GM21717 (cell line): ENCODE measurements at regions not wholly inside any gene's neighbourhood (a gene's known extent, or its start where the extent isn't known, plus 50 kb on each side); places are given as distances from the start of the nearest gene placed in this dataset.

Source experiments
- ATAC-seq: cut with Tn5 transposase; IDR thresholded peaks from one replicate; pipeline ENCODE4 v1.9.1; 2021; ENCODE audit warnings: mild to moderate bottlenecking, moderate library complexity; ENCODE audit not compliant: unreplicated experiment

DNA sequence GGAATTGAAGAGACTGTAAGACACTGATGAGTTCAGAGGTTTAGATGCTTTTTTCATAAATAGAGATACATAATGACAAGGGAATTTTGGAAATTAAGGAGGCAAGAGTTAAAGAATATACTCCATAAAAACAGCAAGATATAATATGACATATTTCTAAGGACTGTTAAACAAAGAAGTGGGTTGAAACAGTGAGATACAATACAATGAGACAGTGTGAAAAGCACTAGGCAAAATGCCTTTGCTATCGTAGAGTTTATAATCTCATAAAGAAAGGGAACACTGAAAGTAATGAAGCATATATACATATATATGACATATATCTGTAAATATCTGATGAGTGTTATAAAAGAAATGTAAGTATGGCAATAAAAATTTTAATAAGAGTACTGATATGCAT, 1496.2 kb downstream of the TECRL start:
- no peak for ATAC-seq

DNA sequence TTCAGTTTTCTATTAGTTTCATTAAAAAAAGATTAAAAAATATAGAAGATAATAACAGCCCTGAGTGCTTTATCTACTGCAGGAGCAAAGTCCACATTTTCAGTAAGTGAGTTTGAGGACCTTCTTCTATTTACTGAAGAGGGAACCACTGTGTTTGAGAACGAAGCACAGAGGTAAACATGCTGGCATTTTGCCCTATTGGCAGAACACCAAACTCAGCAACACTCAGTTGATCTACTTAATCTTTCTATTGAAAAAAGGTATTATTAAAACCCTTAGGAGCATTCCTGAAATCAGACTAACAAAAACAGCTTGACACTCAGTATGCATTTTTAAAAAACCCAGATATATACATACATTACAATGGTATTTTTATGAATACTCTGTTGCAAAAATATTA, 1496.7 kb downstream of the TECRL start:
- ATAC-seq: no peak

DNA sequence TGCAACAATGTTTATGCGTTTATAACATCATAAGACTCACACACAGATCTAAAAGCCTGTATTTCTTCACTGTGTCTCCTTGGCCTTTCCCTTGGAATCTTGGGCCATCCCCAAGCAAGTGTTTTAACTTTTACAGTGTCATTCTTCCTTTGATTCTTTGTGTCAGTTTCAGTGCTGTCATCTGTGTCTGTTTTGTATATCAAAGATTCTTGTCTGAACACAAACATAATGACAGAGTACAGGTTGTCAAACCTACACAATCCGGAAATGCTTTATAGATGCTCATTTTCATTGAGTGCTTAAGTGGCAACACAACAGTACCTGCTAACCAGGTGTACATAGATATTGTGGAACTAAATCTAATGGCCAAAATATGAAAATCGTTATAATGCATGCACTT, 1500.0 kb downstream of the TECRL start:
- no peak for ATAC-seq

DNA sequence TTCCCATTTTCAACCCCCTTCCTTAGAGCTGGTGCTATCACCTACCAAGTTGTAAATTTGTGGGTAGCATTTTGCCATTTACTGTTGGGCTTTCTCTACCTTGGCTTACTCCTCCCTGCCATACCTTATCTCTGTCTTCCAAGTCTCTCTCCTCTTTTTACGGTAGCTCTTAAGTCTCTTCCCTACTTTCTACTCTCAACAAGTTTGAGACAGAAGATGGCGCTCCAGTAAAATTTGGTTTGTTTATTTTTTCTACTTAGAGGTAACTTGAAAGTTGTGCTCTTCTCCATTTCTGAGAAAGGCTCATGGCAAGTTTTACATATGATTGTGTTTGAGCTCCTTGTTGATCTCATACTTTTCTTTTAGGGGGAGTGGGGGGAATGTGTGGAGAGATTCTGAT, 1508.1 kb downstream of the TECRL start:
- no peak for ATAC-seq

DNA sequence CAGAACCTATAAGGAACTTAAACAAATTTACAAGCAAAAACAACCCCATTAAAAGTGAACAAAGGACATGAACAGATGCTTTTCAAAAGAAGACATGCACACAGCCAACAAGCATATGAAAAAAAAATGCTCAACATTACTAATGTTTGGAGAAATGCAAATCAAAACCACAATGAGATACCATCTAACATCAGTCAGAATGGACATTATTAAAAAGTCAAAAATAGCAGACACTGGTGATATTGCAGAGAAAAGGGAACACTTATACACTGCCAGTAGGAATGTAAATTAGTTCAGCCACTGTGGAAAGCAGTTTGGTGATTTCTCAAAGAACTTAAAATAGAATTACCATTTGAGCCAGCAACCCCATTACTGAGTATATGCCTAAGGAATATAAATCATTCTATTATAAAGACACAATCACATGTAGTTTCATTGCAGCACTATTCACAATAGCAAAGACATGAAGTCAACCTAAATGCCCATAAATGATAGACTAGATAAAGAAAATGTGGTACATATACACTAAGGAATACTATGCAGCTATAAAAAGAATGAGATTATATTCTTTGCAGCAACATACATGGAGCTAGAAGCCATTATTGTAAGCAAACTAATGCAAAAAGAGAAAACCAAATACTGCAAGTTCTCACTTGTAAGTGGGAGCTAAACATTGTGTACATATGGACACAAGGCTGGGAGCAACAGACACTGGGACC, 1509.4 kb downstream of the TECRL start:
- ATAC-seq: no peak

DNA sequence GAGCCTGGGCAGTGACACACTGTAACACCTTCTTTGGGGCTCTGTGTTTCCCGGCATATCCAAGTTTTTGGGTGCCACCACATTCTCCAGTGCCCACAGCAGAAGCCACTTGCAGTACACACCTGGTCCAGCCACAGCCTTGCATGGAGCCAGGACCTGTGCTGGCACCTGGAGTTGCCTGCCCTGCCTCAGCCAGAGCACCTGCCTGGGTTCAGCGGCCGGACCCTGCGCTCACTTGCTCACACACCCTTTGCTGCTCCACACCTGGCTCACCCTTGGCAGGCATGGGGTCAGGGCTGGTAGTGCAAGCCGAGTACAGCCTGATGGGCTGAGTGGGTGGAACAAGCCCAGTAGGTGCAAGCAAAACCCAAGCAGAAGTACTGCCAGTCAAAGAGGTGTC, 1511.1 kb downstream of the TECRL start:
- ATAC-seq: no peak

DNA sequence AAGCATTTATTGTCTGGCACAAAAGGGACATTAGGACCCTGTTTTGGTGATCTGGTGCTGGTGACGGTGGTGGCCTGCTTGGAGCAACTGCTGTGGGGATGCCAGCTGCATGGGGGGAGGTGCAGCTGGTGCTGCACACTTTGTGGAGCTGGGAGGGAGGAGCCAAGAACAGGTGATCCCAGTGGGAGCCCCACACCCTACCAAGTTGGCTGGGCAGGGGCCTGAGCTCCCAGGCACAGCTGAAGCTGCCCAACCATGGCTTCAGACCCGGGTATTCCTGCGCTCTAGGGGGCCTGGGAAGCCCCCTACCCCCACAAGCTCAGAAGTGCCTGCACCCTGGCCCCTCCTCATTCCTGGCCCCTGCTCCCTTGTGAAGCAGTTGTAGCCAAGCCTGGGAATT, 1512.5 kb downstream of the TECRL start:
- no peak for ATAC-seq

DNA sequence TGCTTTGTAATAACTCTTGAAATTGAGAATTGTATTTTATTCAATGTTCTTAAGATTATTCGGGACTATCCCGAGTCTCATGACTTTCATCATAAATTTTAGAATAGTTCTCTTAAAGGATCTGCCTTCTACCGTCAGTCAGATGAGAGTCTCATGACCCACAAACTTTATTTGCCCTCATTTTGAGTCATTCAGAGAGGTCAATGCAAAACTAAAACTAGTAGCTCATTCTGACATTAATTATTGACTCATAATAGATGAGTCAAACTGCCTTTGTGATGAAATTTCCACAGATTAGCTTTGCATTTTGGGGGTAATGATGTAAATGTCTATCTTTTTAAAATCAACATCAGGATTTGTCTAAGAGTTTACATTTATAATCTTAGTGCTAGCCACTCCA, 1527.3 kb downstream of the TECRL start:
- ATAC-seq: no peak

DNA sequence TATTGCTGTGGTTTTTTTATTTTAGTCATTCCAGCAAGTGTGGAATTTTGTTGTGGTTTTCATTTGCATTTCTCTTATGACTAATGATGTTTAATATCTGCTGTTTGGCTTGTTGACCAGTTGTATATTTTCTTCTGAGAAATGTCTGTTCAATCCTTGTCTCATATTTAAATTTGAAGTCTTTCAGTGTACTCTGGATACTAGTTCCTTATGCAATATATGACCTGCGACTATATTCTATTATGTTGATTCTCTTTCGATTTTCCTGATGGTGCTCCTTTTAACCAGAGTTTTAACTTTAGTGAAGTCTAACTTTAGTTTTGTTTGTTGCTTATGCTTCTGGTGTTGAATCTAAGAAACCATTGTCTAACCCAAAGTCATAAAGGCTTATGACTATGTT, 1528.0 kb downstream of the TECRL start:
- ATAC-seq: no peak

DNA sequence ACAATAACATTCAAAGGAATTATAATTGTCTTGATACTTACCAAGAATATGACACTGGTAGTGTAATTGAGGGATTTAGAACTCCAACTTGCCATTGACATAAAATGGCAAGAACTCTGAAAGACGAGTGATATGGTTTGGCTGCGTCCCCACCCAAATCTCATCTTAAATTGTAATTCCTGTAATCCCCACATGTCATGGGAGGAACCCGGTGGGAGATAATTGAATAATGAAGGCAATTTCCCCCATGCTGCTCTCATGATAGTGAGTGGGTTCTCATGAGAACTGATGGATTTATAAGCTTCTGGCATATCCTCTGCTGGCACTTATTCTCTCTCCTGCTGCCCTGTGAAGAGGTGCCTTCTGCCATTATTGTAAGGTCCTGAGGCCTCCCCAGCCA, 1536.4 kb downstream of the TECRL start:
- no peak for ATAC-seq

DNA sequence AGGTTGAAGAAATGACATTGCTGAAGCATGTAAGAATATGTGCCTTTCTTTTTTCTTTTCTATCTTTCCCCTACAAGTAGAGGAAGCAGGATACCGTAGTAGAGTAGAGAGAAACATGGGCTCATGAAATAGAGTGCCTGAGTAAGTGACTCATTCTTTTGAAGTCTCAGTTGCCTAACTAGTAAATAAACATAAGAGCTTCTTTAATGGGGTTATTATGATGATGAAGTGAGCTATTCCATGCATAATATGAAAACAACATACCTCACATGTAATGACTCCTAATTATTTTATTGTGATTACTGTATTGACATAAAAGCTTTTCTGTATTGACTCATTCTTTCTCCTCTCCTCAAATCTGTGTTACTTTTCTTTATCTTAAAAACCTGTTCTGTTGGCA, 1538.2 kb downstream of the TECRL start:
- no peak for ATAC-seq

DNA sequence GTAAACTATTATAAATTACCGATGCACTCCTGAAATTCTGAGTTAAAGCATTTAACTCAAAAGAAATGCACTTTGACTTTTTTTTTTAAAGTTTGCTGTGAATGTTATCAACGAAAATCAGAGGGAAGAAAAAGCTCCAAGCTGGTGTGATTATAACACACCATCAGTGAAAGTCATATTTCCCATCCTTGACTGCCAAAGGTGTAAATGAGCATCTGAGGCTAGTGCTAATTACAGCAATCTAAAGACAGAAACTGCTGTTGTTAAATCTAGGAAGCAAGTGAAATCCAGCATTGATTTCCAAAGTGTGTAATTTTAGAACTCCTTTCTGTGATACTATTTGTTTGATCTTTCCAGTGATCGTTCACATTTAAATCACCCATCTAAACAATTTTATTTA, 1538.8 kb downstream of the TECRL start:
- no peak for ATAC-seq

DNA sequence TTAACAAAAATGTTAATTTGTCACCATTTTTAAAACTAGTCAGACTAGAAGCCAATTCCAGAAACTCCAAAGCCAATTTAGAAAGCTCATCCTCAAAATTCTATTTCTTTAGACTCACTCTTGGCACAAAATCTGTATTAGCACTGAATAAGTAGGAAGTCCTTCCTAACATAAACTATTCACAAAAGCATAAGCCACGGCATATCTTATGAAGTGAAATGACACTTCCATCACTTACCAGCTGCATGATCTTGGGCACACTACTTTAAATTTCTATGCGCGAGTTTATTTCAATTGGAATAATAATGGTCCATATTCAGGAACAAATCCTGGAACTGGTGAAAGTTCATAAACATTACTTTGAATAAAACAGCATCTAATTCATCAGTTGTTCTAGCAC, 1544.0 kb downstream of the TECRL start:
- ATAC-seq: no peak

DNA sequence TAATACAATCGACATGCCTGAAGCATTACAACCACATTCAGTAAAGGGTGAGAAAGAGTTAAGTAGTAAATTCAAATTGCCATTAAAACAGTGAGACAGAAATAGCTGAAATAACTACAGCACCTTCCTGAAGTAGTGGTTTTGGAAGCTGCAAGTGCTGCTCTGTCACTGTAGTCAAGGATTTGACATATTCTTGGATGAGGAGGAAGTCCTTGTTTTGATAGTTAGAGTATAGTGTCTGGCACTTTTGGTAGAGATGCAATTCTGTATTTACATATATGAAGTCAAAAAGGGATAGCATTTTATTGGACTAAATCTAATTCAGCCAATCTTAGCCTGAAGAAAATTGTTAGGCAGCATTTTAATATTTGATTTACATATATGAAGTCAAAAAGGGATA, 1559.6 kb downstream of the TECRL start:
- ATAC-seq: no peak

DNA sequence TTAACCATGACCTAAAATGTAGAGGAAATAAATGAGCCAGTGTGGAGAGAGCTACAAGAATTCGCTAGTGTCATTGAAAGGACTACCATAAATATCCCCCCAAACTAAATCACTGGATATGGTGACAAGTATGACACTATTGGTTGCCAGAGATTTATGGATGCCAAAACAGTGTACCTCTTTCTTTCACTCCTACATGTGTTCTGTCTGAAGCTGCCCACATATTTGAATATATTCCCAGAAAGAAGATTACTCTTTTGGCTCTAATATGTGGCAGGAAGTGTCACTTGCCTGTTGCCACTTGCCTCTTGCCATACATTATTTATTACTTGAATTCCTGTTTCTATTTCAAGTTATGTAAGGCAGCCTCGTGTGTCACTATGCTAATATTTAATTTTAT, 1573.6 kb downstream of the TECRL start:
- no peak for ATAC-seq

DNA sequence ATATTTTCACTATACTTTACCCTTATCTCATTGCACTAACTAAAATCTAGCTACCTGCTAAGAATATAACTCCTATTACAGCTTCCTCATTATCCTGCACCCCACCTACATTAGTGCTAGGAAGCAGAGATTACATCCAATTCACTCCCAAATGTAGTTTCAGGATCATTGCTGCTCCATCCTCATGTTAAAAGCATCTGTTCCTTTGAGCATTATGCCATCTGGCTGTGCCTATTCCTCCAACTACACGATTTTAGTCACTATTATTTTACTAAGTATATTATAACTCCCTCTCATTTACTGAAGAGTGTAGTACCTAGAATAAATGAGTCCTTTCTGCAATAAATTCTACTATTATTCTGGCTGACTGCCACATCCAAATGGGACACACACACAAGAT, 1586.9 kb downstream of the TECRL start:
- ATAC-seq: no peak

DNA sequence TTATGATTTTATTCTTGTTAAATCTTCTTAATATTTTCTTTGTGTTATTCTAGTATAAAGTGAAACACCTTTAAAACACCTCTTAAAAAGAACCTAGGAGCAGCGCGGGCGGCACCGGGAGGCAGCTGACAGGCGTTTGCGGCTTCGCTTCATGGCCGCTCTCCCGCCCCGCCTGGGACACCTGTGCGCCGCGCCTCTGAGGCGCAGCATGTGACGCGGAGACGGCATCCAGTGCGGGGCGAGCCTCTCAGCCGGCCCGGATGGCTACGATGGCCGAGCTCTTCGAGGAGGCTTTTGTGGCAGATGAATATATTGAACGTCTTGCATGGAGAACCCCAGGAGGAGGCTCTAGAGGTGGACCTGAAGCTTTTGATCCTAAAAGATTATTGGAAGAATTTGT, 1592.7 kb downstream of the TECRL start:
- ATAC-seq: no peak

DNA sequence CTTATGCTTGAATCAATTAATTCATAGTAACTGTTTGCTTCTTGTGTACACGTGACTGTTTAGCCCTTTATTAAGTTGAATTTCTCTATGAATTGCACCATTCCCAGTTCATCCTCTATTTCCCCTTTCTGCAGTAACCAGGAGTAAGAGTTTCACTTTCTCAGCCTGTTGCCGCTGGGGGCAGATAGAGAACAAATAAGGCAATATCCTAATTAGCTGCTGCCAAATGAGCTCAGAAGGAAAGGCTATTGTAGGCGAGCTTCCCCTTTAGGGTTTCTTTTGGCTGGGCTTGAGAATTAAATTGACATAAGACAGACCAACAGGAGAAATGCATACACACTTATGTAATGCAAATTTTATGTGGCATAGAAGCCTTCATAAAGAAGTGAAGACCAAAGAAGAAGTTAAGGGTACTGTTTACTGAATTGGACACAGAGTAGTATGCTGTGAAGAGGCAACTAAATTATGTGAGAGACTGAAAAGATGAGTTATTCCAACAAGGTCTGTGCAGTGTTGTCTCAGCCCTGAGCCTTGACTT, 1594.7 kb downstream of the TECRL start:
- no peak for ATAC-seq

DNA sequence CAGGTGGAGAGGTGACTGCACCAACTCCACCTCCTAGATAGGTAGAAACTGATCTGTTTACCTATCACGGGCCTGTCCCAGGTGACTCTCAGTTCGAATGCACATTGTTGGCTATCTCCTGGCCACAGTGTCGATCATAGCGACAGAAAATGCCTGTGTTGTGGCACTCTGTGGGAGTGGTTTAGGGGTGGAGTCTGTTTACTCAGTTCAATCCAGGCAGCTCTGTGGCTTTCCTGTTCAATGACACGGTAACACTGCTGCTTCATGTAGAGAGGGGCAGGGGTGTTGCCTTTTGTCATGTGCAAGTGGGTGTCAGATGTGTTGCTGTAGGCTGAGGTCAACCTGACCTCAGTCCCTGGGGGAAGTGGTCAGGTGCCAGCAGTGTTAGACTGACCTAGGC, 1602.4 kb downstream of the TECRL start:
- no peak for ATAC-seq

DNA sequence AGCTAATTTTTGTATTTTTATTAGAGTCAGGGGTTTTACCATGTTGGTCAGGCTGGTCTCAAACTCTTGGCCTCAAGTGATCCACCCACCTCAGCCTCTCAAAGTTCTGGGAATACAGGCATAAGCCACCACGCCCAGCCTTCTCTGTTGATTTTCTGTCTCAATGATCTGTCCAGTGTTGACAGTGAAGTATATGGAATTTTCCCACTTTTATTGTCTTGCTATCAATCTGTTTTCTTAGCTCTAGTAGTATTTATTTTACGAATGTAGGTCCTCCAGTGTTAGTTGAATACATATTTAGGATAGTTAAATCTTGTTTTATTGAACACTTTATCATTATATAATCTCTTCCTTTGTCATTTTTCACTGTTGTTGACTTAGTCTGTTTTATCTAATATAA, 1603.9 kb downstream of the ADGRL3 start:
- no peak for ATAC-seq

DNA sequence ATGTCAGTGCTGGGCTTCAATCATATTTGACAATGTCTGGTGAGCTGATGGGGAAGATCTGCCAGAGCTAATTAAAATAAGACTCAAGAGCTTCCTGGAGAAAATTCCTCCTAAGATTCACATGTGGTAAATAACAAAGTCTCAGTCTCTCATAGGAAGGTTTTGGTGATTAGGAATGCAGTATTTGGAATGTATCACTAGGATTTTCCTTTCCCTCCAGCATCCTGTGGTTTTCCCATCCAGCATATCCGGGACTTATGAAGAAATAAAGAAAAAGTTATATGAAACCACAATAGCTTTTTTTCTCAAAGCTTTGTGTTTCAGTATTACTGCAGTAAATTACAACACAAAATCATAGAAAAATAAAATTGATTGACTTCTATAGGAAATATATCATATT, 1597.1 kb downstream of the ADGRL3 start:
- ATAC-seq: no peak

DNA sequence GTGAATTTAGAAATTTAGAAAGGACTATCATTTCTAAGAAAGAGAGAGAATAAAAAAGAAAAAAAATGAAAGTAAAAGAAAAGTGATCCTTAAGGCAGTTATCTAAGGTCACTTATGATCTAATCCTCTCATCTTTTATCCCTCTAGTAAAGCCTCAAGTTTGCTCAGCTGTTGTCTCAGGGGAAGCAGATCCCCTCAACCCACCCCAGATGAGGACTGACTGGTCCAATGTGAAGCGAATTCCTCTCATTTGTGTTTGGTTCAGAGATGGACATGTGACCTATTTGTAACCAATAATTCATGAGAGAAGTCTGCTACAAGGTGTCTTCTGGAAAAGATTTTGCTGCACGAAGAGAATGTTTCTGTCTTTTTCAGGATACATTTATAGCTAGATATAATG, 1591.3 kb downstream of the ADGRL3 start:
- ATAC-seq: no peak

DNA sequence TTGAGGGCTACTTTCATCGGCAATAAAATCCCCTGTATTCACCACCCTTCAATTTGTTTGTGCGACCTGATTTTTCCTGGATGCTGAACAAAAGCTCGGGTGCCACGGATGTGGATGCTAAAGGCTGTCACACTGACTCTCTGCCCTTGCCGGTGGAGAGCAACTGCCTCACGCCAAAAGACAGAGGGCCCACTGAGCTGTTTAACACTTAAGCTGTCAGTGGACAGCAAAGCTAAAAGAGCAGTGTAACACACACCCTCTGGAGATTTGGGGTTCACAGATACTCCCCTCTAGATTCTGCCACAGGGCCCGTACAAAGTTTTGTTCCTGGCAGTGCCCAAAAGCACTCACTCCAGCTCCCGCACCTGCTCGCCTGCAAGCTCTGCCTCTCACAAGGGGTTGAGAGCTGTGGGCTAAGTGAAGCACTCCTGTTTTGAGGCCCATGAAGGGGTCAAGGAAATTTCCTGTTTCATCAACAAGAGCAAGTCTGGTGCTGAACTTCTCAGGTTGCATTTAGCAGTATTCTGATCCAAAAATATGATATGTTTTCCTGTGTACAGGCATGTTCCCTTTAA, 1571.9 kb downstream of the ADGRL3 start:
- no peak for ATAC-seq
